ENCODE measurements at regions not wholly inside any gene's neighbourhood (a gene's known extent, or its start where the extent isn't known, plus 50 kb on each side); places are given as distances from the start of the nearest gene placed in this dataset.

DNA sequence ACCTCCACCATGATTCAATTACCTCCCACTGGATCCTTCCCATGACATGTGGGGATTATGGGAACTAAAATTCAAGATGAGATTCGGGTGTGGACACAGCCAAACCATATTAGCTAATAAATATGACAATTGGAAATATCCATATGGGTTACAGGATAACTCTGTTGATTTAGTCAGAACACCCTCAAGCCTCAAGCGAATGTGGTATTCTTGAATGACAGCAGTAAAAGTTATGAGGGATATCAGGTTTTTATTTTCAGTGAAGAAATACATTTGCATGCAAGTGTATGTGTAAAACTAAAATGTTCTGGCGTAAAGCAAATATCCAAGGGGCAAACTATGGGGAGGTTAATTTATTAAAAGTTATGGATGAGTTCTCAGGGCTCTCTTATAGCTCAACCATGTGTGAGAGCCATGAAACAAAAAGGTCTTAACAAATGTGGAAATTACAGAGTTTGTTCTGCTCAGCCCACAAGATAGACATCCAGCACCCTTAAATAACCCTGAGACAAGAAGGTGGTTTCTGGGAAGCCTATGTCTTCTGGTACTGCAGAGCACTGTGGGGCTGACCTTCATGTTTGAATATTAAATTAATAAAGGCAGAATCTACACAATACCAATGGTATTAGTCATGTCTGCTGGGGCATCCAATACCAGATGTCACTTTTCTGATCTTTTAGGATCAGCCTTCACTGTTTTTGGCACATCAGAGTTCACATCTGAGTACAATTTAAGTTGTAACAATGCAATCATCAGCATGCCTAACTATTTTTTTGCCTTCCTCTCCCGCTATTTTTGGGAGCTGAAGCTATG is 370.5 kb upstream of the RSPO3 start (continued):
- TF ChIP-seq, protein P1, sequence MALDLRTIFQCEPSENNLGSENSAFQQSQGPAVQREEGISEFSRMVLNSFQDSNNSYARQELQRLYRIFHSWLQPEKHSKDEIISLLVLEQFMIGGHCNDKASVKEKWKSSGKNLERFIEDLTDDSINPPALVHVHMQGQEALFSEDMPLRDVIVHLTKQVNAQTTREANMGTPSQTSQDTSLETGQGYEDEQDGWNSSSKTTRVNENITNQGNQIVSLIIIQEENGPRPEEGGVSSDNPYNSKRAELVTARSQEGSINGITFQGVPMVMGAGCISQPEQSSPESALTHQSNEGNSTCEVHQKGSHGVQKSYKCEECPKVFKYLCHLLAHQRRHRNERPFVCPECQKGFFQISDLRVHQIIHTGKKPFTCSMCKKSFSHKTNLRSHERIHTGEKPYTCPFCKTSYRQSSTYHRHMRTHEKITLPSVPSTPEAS (tag by site-specific recombination; IDR thresholded peaks at IDR 0.05): no peak
- TF ChIP-seq ZNF404 (tag by site-specific recombination; IDR thresholded peaks at IDR 0.05): no peak
- TF ChIP-seq SCRT2 (tag by site-specific recombination; IDR thresholded peaks at IDR 0.05): no peak
- no peak for TF ChIP-seq ZNF274 (IDR thresholded peaks at IDR 0.05; ENCODE audit: low read length)
- no peak for TF ChIP-seq ZNF274 (tag by site-specific recombination; IDR thresholded peaks at IDR 0.05; ENCODE audit: borderline replicate concordance)
- no peak for TF ChIP-seq ZNF76 (tag by site-specific recombination; IDR thresholded peaks at IDR 0.05; ENCODE audit: borderline replicate concordance, low read depth)
- TF ChIP-seq ZNF132 (tag by site-specific recombination; IDR thresholded peaks at IDR 0.05; ENCODE audit: borderline replicate concordance): no peak
- TF ChIP-seq ZNF624 (tag by site-specific recombination; IDR thresholded peaks at IDR 0.05): no peak

DNA sequence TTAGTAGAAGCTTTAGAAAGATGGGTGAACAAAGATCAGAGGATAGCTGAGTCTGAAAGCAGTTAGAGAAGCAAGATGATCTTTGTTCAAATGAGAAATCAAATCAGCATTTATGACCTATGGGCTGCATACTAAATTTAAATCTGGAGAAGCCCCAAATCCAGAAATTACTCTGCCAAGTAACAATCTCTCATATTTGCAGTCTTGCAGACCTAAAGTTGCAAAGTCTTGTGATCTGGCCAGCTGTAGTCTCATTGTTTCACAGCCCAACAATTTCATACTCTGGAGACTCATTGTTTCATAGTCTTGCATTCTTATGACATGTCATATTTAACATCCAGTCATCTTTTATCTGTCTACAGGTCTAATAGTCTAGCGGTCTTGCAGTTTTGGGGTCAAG is 364.9 kb upstream of the RSPO3 start:
- H3K4me3 ChIP-seq (ENCODE audit: low read depth, low read length): no peak overlapping the region
- H3K36me3 ChIP-seq (ENCODE audit: control insufficient read depth in 2 of 2, insufficient read depth in 1 of 2, low read length in 2 of 2): no peaks in the 10 kb centered on the region
- no peaks in the 10 kb centered on the region for H3K9me3 ChIP-seq (ENCODE audit: control insufficient read depth, insufficient read depth, low read depth, low read length)
- no peak for TF ChIP-seq ZNF292 (tag by site-specific recombination; IDR thresholded peaks at IDR 0.05; ENCODE audit: borderline replicate concordance, low read depth)
- TF ChIP-seq, protein P2, sequence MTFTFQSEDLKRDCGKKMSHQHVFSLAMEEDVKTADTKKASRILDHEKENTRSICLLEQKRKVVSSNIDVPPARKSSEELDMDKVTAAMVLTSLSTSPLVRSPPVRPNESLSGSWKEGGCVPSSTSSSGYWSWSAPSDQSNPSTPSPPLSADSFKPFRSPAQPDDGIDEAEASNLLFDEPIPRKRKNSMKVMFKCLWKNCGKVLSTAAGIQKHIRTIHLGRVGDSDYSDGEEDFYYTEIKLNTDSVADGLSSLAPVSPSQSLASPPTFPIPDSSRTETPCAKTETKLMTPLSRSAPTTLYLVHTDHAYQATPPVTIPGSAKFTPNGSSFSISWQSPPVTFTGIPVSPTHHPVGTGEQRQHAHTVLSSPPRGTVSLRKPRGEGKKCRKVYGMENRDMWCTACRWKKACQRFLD (tag by site-specific recombination; IDR thresholded peaks at IDR 0.05): no peak
- no peak for TF ChIP-seq YY1 (tag by site-specific recombination; IDR thresholded peaks at IDR 0.05)
- TF ChIP-seq, protein P3, sequence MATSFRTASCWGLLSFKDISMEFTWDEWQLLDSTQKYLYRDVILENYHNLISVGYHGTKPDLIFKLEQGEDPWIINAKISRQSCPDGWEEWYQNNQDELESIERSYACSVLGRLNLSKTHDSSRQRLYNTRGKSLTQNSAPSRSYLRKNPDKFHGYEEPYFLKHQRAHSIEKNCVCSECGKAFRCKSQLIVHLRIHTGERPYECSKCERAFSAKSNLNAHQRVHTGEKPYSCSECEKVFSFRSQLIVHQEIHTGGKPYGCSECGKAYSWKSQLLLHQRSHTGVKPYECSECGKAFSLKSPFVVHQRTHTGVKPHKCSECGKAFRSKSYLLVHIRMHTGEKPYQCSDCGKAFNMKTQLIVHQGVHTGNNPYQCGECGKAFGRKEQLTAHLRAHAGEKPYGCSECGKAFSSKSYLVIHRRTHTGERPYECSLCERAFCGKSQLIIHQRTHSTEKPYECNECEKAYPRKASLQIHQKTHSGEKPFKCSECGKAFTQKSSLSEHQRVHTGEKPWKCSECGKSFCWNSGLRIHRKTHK (tag by site-specific recombination; IDR thresholded peaks at IDR 0.05): no peak
- no peak for TF ChIP-seq ZNF664 (tag by site-specific recombination; IDR thresholded peaks at IDR 0.05)
- TF ChIP-seq, protein P4, sequence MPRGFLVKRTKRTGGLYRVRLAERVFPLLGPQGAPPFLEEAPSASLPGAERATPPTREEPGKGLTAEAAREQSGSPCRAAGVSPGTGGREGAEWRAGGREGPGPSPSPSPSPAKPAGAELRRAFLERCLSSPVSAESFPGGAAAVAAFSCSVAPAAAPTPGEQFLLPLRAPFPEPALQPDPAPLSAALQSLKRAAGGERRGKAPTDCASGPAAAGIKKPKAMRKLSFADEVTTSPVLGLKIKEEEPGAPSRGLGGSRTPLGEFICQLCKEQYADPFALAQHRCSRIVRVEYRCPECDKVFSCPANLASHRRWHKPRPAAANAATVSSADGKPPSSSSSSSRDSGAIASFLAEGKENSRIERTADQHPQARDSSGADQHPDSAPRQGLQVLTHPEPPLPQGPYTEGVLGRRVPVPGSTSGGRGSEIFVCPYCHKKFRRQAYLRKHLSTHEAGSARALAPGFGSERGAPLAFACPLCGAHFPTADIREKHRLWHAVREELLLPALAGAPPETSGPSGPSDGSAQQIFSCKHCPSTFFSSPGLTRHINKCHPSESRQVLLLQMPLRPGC (tag by site-specific recombination; IDR thresholded peaks at IDR 0.05): no peak
- no peak for TF ChIP-seq ZNF654 (tag by site-specific recombination; IDR thresholded peaks at IDR 0.05; ENCODE audit: low read depth)
- TF ChIP-seq, protein P5, sequence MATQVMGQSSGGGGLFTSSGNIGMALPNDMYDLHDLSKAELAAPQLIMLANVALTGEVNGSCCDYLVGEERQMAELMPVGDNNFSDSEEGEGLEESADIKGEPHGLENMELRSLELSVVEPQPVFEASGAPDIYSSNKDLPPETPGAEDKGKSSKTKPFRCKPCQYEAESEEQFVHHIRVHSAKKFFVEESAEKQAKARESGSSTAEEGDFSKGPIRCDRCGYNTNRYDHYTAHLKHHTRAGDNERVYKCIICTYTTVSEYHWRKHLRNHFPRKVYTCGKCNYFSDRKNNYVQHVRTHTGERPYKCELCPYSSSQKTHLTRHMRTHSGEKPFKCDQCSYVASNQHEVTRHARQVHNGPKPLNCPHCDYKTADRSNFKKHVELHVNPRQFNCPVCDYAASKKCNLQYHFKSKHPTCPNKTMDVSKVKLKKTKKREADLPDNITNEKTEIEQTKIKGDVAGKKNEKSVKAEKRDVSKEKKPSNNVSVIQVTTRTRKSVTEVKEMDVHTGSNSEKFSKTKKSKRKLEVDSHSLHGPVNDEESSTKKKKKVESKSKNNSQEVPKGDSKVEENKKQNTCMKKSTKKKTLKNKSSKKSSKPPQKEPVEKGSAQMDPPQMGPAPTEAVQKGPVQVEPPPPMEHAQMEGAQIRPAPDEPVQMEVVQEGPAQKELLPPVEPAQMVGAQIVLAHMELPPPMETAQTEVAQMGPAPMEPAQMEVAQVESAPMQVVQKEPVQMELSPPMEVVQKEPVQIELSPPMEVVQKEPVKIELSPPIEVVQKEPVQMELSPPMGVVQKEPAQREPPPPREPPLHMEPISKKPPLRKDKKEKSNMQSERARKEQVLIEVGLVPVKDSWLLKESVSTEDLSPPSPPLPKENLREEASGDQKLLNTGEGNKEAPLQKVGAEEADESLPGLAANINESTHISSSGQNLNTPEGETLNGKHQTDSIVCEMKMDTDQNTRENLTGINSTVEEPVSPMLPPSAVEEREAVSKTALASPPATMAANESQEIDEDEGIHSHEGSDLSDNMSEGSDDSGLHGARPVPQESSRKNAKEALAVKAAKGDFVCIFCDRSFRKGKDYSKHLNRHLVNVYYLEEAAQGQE (tag by site-specific recombination; IDR thresholded peaks at IDR 0.05): no peak
- TF ChIP-seq, protein P6, sequence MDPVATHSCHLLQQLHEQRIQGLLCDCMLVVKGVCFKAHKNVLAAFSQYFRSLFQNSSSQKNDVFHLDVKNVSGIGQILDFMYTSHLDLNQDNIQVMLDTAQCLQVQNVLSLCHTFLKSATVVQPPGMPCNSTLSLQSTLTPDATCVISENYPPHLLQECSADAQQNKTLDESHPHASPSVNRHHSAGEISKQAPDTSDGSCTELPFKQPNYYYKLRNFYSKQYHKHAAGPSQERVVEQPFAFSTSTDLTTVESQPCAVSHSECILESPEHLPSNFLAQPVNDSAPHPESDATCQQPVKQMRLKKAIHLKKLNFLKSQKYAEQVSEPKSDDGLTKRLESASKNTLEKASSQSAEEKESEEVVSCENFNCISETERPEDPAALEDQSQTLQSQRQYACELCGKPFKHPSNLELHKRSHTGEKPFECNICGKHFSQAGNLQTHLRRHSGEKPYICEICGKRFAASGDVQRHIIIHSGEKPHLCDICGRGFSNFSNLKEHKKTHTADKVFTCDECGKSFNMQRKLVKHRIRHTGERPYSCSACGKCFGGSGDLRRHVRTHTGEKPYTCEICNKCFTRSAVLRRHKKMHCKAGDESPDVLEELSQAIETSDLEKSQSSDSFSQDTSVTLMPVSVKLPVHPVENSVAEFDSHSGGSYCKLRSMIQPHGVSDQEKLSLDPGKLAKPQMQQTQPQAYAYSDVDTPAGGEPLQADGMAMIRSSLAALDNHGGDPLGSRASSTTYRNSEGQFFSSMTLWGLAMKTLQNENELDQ (tag by site-specific recombination; IDR thresholded peaks at IDR 0.05; ENCODE audit: low read depth): no peak
- TF ChIP-seq ZNF335 (tag by site-specific recombination; conservative IDR thresholded peaks at IDR 0.05): no peak
- no peak for TF ChIP-seq IKZF3 (tag by site-specific recombination; IDR thresholded peaks at IDR 0.05)
- no peak for TF ChIP-seq ZNF155 (tag by site-specific recombination; IDR thresholded peaks at IDR 0.05)
- TF ChIP-seq, protein P7, sequence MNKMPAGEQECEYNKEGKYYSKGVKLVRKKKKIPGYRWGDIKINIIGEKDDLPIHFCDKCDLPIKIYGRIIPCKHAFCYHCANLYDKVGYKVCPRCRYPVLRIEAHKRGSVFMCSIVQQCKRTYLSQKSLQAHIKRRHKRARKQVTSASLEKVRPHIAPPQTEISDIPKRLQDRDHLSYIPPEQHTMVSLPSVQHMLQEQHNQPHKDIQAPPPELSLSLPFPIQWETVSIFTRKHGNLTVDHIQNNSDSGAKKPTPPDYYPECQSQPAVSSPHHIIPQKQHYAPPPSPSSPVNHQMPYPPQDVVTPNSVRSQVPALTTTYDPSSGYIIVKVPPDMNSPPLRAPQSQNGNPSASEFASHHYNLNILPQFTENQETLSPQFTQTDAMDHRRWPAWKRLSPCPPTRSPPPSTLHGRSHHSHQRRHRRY (tag by site-specific recombination; IDR thresholded peaks at IDR 0.05): no peak
- no peak for TF ChIP-seq ZNF624 (tag by site-specific recombination; IDR thresholded peaks at IDR 0.05)
- no peak for TF ChIP-seq ZNF776 (tag by site-specific recombination; IDR thresholded peaks at IDR 0.05; ENCODE audit: borderline replicate concordance)
- TF ChIP-seq ZNF660 (tag by site-specific recombination; IDR thresholded peaks at IDR 0.05): no peak
- no peaks in the 10 kb centered on the region for H3K4me1 ChIP-seq (ENCODE audit: control insufficient read depth, insufficient read depth, low read length)
- POLR2A ChIA-PET: no interaction called here
- no peak overlapping the region for H3K27ac ChIP-seq (ENCODE audit: extremely low read depth, low read depth, low read length)
- CTCF ChIA-PET: no interaction called here

Measured in HEK293 (cell line).